ENCODE measurements at regions not wholly inside any gene's neighbourhood (a gene's known extent, or its start where the extent isn't known, plus 50 kb on each side); places are given as distances from the start of the nearest gene placed in this dataset.

GRCh38 chr2:220847589-220847988 lies 724.5 kb downstream of the EPHA4 start:
- H3K4me2 ChIP-seq: no peak overlapping the region
- peak; percentile 5 for DNase-seq (ENCODE audit: low spot score)
- H4K20me1 ChIP-seq (ENCODE audit: insufficient read depth, poor library complexity, severe bottlenecking): no peaks in the 10 kb centered on the region
- H3K4me1 ChIP-seq (ENCODE audit: insufficient read depth): no peaks in the 10 kb centered on the region
- H3K4me3 ChIP-seq: no peak overlapping the region
- no peaks in the 10 kb centered on the region for H3K27me3 ChIP-seq
- no peaks in the 10 kb centered on the region for H3K9me3 ChIP-seq (ENCODE audit: low read depth)
- no peaks in the 10 kb centered on the region for H3K79me2 ChIP-seq
- no peak overlapping the region for H3K27ac ChIP-seq
- TF ChIP-seq EZH2phosphoT487 (IDR thresholded peaks at IDR 0.05; ENCODE audit: low read depth, severe bottlenecking, unreplicated experiment) (no peak), CTCF (IDR thresholded peaks at IDR 0.05; ENCODE audit: poor library complexity) (no peak), EZH2 (IDR thresholded peaks at IDR 0.05; ENCODE audit: borderline replicate concordance) (no peak)
- no peak overlapping the region for H2AFZ ChIP-seq
- no peaks in the 10 kb centered on the region for H3K36me3 ChIP-seq (replicated peaks; ENCODE audit: insufficient read depth, low read depth)
- 58% methylated on average over 4 of the region's 4 CpGs for WGBS (ENCODE audit: low lambda C conversion rate, missing lambda C conversion rate)
- H3K9me2 ChIP-seq (replicated peaks; ENCODE audit: insufficient read depth): no peaks in the 10 kb centered on the region

- H3K27me3 ChIP-seq: no peaks in the 10 kb centered on the region
- no peak overlapping the region for H2AFZ ChIP-seq
- no peak overlapping the region for H3K4me3 ChIP-seq
- H3K9me2 ChIP-seq (replicated peaks; ENCODE audit: insufficient read depth): no peaks in the 10 kb centered on the region
- no peaks in the 10 kb centered on the region for H4K20me1 ChIP-seq (ENCODE audit: insufficient read depth, poor library complexity, severe bottlenecking)
- no peak for TF ChIP-seq CTCF (IDR thresholded peaks at IDR 0.05; ENCODE audit: poor library complexity)
- no peak for TF ChIP-seq EZH2 (IDR thresholded peaks at IDR 0.05; ENCODE audit: borderline replicate concordance)
- TF ChIP-seq EZH2phosphoT487 (IDR thresholded peaks at IDR 0.05; ENCODE audit: low read depth, severe bottlenecking, unreplicated experiment): no peak
- H3K36me3 ChIP-seq (replicated peaks; ENCODE audit: insufficient read depth, low read depth): no peaks in the 10 kb centered on the region
- no peak for DNase-seq (ENCODE audit: low spot score)
- H3K4me1 ChIP-seq (ENCODE audit: insufficient read depth): no peaks in the 10 kb centered on the region
- no peak overlapping the region for H3K4me2 ChIP-seq
- 87% methylated on average over 5 of the region's 5 CpGs for WGBS (ENCODE audit: low lambda C conversion rate, missing lambda C conversion rate)
- no peaks in the 10 kb centered on the region for H3K9me3 ChIP-seq (ENCODE audit: low read depth)
- H3K27ac ChIP-seq: no peak overlapping the region
- H3K79me2 ChIP-seq: no peaks in the 10 kb centered on the region
Observed at GRCh38 chr2:220849433-220849832, 722.7 kb downstream of the EPHA4 start.

- TF ChIP-seq CTCF (IDR thresholded peaks at IDR 0.05; ENCODE audit: poor library complexity) (no peak), EZH2 (IDR thresholded peaks at IDR 0.05; ENCODE audit: borderline replicate concordance) (no peak), EZH2phosphoT487 (IDR thresholded peaks at IDR 0.05; ENCODE audit: low read depth, severe bottlenecking, unreplicated experiment) (no peak)
- Histone ChIP-seq H3K27me3 (no peaks in the 10 kb centered on the region), H2AFZ (no peak overlapping the region), H3K4me3 (no peak overlapping the region), H3K4me1 (ENCODE audit: insufficient read depth) (no peaks in the 10 kb centered on the region), H3K9me3 (ENCODE audit: low read depth) (no peaks in the 10 kb centered on the region), H3K36me3 (replicated peaks; ENCODE audit: insufficient read depth, low read depth) (no peaks in the 10 kb centered on the region), H3K4me2 (no peak overlapping the region), H3K9me2 (replicated peaks; ENCODE audit: insufficient read depth) (no peaks in the 10 kb centered on the region), H3K27ac (no peak overlapping the region), H3K79me2 (no peaks in the 10 kb centered on the region), H4K20me1 (ENCODE audit: insufficient read depth, poor library complexity, severe bottlenecking) (no peaks in the 10 kb centered on the region)
- 54% methylated on average over 3 of the region's 3 CpGs for WGBS (ENCODE audit: low lambda C conversion rate, missing lambda C conversion rate)
- no peak for DNase-seq (ENCODE audit: low spot score)
Observed at GRCh38 chr2:220850116-220850515, 722.0 kb downstream of the EPHA4 start.

GRCh38 chr2:220855296-220855695 lies 716.8 kb downstream of the EPHA4 start:
- Histone ChIP-seq H3K27me3 (no peaks in the 10 kb centered on the region), H3K4me2 (no peak overlapping the region), H3K36me3 (replicated peaks; ENCODE audit: insufficient read depth, low read depth) (no peaks in the 10 kb centered on the region), H4K20me1 (ENCODE audit: insufficient read depth, poor library complexity, severe bottlenecking) (no peaks in the 10 kb centered on the region), H2AFZ (no peak overlapping the region), H3K79me2 (no peaks in the 10 kb centered on the region), H3K9me3 (ENCODE audit: low read depth) (no peaks in the 10 kb centered on the region), H3K4me3 (no peak overlapping the region), H3K27ac (no peak overlapping the region), H3K9me2 (replicated peaks; ENCODE audit: insufficient read depth) (no peaks in the 10 kb centered on the region), H3K4me1 (ENCODE audit: insufficient read depth) (no peaks in the 10 kb centered on the region)
- 83% methylated on average over 2 of the region's 2 CpGs for WGBS (ENCODE audit: low lambda C conversion rate, missing lambda C conversion rate)
- DNase-seq (ENCODE audit: low spot score): no peak
- TF ChIP-seq EZH2phosphoT487 (IDR thresholded peaks at IDR 0.05; ENCODE audit: low read depth, severe bottlenecking, unreplicated experiment) (no peak), EZH2 (IDR thresholded peaks at IDR 0.05; ENCODE audit: borderline replicate concordance) (no peak), CTCF (IDR thresholded peaks at IDR 0.05; ENCODE audit: poor library complexity) (no peak)

Data from hepatocyte (in vitro differentiated cells).